CD4-positive, alpha-beta memory T cell (primary cell): ENCODE measurements at regions not wholly inside any gene's neighbourhood (a gene's known extent, or its start where the extent isn't known, plus 50 kb on each side); places are given as distances from the start of the nearest gene placed in this dataset.

Experiments used
- CTCF ChIA-PET: fragments of 350-600 bp; sonication (Branson Sonifier 250); formaldehyde crosslinking; loops from one replicate; lab custom pipeline; 2021; ENCODE audit warnings: inconsistent platforms; ENCODE audit not compliant: partially characterized antibody; lab: Charles Lee
- POLR2A ChIA-PET: fragments of 350-600 bp; sonication (Branson Sonifier 250); formaldehyde crosslinking; loops from one replicate; lab custom pipeline; 2021; ENCODE audit not compliant: partially characterized antibody; lab: Charles Lee
- DNase-seq, 5 donors: peaks; one replicate each; pipeline versions ENCODE4 v3.0.0 to v3.0.0-alpha.2; 2020 to 2022; ENCODE audit warnings: mixed read lengths in 1 of 5
- H3K27ac ChIP-seq: one replicate; pipeline ENCODE4 v1.7.0; 2013; ENCODE audit warnings: low read depth, low read length
- H3K27me3 ChIP-seq: 2 replicates; pipeline ENCODE4 v1.7.0; 2013; ENCODE audit warnings: mild to moderate bottlenecking, low read length, moderate library complexity; ENCODE audit not compliant: insufficient read depth
- H3K36me3 ChIP-seq: 2 replicates; pipeline ENCODE4 v1.7.0; 2013; ENCODE audit warnings: mild to moderate bottlenecking, low read length, moderate library complexity; ENCODE audit not compliant: insufficient read depth
- H3K4me1 ChIP-seq: 2 replicates; pipeline ENCODE4 v1.7.0; 2013; ENCODE audit warnings: mild to moderate bottlenecking, low read length, moderate library complexity; ENCODE audit not compliant: insufficient read depth
- H3K4me3 ChIP-seq, 2 donors: one replicate each; pipeline ENCODE4 v1.7.0; 2013; ENCODE audit warnings: low read length in 2 of 2, mild to moderate bottlenecking in 1 of 2
- H3K9me3 ChIP-seq, 2 donors: one replicate each; pipeline ENCODE4 v1.7.0; 2013; ENCODE audit warnings: low read length in 2 of 2, control low read depth in 1 of 2; ENCODE audit not compliant: control insufficient read depth in 1 of 2
- H3K27ac Mint-ChIP-seq, 7 donors: one replicate each; pipeline ENCODE4 v1.8.0; 2020 to 2021; ENCODE audit warnings: mixed read lengths in 7 of 7, mild to moderate bottlenecking in 6 of 7, inconsistent platforms in 3 of 7, moderate library complexity in 3 of 7
- H3K27me3 Mint-ChIP-seq, 2 donors: one replicate each; pipeline ENCODE4 v1.8.0; 2020 to 2021; ENCODE audit warnings: mixed read lengths in 2 of 2
- H3K36me3 Mint-ChIP-seq, 2 donors: one replicate each; pipeline ENCODE4 v1.8.0; 2020 to 2021; ENCODE audit warnings: mixed read lengths in 2 of 2, inconsistent platforms in 1 of 2, mild to moderate bottlenecking in 1 of 2
- H3K4me1 Mint-ChIP-seq, 4 donors: one replicate each; pipeline ENCODE4 v1.8.0; 2020 to 2021; ENCODE audit warnings: mixed read lengths in 4 of 4, mild to moderate bottlenecking in 1 of 4
- H3K4me3 Mint-ChIP-seq, 8 donors: one replicate each; pipeline ENCODE4 v1.8.0; 2020 to 2021; ENCODE audit warnings: mixed read lengths in 8 of 8, mild to moderate bottlenecking in 7 of 8, moderate library complexity in 6 of 8, inconsistent platforms in 3 of 8
- H3K9me3 Mint-ChIP-seq, 8 donors: one replicate each; pipeline ENCODE4 v1.8.0; 2020 to 2021; ENCODE audit warnings: mixed read lengths in 8 of 8, mild to moderate bottlenecking in 5 of 8, inconsistent platforms in 3 of 8, moderate library complexity in 1 of 8
- intact Hi-C: fragments of 100-400 bp; cut with micrococcal nuclease; formaldehyde crosslinking; loops from one replicate; pipeline ENCODE4 v1.15.1; 2023

DNA sequence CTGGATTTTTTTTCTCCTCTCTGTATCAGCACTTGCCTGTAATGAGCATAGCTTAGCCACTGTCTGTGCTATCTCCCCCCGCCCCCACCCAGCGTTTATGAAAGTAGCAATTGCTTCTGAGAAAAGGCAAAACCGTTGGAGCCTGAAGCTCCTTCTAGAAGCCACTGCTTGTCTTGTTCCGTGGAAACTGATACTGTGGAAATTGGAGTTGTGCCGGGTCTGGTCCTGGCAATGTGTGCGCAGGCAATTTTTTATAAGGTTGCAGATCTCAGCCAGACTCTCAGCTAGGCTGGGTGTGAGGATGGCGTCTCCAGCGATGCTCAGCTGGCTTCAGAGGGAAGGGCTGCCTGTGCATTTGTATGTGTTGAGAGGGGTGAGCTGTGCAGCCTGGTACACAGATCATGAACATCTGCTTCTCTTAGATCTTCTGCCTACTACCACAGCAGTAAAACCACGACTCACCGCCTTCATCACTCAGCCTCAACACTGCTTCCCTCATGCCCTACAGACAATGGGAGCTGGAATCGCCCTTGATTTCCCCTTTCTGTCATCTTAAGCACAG lies 72.4 kb upstream of the GTSF1L start:
- Histone ChIP-seq H3K27me3 (no peaks in the 10 kb centered on the region), H3K4me3 (no peak overlapping the region), H3K36me3 (no peaks in the 10 kb centered on the region), H3K9me3 (no peaks in the 10 kb centered on the region), H3K4me1 (peaks cover 8% of the 10 kb centered on the region), H3K27ac (no peak overlapping the region)
- H3K36me3 Mint-ChIP-seq, result no peaks in the 10 kb centered on the region
- DNase-seq, result no peak
- ChIA-PET POLR2A (no interaction called here), CTCF (no interaction called here)
- H3K9me3 Mint-ChIP-seq, result peaks cover 0 to 12% (median 5%) of the 10 kb centered on the region in 8 donors
- peak overlapping the region in 2 of 8 donors; percentile 6 to 33 for H3K4me3 Mint-ChIP-seq
- H3K4me1 Mint-ChIP-seq, result peaks cover 3 to 15% (median 8%) of the 10 kb centered on the region in 4 donors
- H3K27me3 Mint-ChIP-seq, result peaks cover 0 to 7% of the 10 kb centered on the region in 2 donors
- peak overlapping the region in 1 of 7 donors; percentile 37 for H3K27ac Mint-ChIP-seq
- intact Hi-C loops, result no loop called here

DNA sequence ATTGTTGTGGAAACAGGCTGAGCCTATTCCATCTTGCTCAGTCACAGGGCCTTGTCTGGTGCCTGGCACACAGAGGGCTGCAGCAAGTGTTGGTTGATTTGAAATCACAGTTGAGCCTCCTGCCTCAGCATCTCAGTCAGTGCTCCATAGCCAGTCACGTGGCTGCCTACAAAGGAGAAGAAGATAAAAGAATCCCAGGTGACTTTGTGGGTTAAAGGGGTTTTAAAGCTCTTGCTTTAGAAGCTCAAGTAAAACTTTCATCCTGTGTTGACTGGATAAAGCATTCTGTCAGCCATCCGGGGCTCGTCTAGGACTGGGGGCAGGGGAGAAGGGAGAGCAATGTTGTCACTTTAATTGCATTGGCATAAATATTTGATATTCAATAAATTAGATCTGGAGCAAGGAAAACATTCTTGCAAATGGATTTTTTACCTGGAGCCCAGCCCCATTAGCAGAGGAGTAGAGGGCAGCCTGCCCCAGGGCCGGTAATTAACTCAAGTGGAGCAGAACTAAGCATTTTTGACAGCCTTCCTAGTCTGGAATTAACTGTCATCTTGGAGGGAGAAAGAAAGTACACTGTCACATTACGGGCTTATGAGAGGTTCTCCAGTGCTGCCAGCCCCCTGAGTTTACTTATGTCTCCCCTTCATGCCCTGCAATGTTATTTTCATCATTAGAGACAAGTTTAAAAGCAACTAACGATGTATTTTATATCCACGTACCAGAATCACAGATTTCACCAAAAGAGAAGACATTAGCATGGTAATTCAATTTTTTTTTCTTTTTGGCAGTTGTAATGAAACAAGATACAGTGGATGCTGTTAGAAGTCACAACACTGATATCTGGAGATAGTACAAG lies 71.7 kb upstream of the GTSF1L start:
- no peak overlapping the region for H3K4me3 Mint-ChIP-seq
- intact Hi-C loops, result no loop called here
- no peak for DNase-seq
- H3K4me1 ChIP-seq, result peaks cover 8% of the 10 kb centered on the region
- H3K4me1 Mint-ChIP-seq, result peaks cover 3 to 15% (median 8%) of the 10 kb centered on the region in 4 donors
- ChIA-PET POLR2A (no interaction called here), CTCF (no interaction called here)
- H3K9me3 ChIP-seq, result no peaks in the 10 kb centered on the region
- H3K27me3 Mint-ChIP-seq, result peaks cover 0 to 7% of the 10 kb centered on the region in 2 donors
- no peaks in the 10 kb centered on the region for H3K36me3 Mint-ChIP-seq
- H3K36me3 ChIP-seq, result no peaks in the 10 kb centered on the region
- H3K4me3 ChIP-seq, result no peak overlapping the region
- H3K27me3 ChIP-seq, result no peaks in the 10 kb centered on the region
- peak overlapping the region in 1 of 7 donors; percentile 3 for H3K27ac Mint-ChIP-seq
- H3K27ac ChIP-seq, result no peak overlapping the region
- peaks cover 0 to 7% (median 2%) of the 10 kb centered on the region in 8 donors for H3K9me3 Mint-ChIP-seq

DNA sequence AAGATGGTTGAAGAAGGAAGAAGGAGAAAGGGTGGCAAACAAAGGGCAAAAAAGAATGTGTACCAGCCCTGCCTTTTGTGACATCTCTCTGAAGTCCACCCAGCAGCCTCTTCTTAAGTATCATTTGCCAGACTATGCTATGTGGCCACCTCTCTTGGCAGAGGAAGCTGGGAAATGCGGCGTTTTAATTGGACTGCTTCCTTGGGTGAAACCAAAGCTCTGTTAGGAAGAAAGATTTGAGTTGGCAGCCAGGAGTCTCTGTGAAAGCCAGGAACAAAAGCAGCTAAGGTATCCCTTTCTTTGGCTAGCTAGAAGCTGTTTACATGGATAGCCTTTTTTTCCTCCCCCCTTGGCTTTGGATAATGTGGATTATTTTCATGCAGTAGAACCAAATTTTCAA lies 67.5 kb upstream of the GTSF1L start:
- H3K27ac ChIP-seq, result no peak overlapping the region
- no peaks in the 10 kb centered on the region for H3K36me3 Mint-ChIP-seq
- no peak overlapping the region for H3K4me3 ChIP-seq
- peaks cover 1 to 6% (median 2%) of the 10 kb centered on the region in 4 donors for H3K4me1 Mint-ChIP-seq
- no peaks in the 10 kb centered on the region for H3K27me3 ChIP-seq
- H3K4me3 Mint-ChIP-seq, result no peak overlapping the region
- no peaks in the 10 kb centered on the region for H3K36me3 ChIP-seq
- H3K9me3 ChIP-seq, result no peaks in the 10 kb centered on the region
- CTCF ChIA-PET, result no interaction called here
- H3K27me3 Mint-ChIP-seq, result peaks cover 0 to 5% of the 10 kb centered on the region in 2 donors
- intact Hi-C loops, result no loop called here
- H3K4me1 ChIP-seq, result no peaks in the 10 kb centered on the region
- no peak for DNase-seq
- POLR2A ChIA-PET, result no interaction called here
- no peak overlapping the region for H3K27ac Mint-ChIP-seq
- peaks cover 0 to 8% (median 5%) of the 10 kb centered on the region in 8 donors for H3K9me3 Mint-ChIP-seq

DNA sequence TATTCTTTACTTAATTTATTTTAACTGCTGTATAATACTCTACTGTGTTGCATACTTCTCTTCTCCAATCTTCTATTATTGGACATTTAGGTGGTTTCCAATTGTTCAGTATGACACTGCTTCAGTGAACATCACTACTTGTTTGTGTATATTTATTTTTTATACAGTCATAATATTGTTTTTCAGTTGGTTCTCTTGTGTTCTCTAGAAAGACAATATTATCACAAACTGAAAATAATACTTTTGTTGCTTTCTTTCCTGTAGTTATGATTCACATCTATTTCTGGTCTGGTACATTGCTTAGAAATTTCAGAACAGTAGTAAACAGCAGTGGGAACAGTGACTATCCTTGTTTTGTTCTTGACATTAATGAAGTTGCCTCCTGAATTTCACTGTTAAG lies 62.8 kb upstream of the GTSF1L start:
- DNase-seq, result no peak
- Histone ChIP-seq H3K4me3 (no peak overlapping the region), H3K9me3 (no peaks in the 10 kb centered on the region), H3K27me3 (no peaks in the 10 kb centered on the region), H3K36me3 (no peaks in the 10 kb centered on the region), H3K4me1 (peaks cover 7% of the 10 kb centered on the region), H3K27ac (no peak overlapping the region)
- ChIA-PET POLR2A (no interaction called here), CTCF (no interaction called here)
- no peaks in the 10 kb centered on the region for H3K36me3 Mint-ChIP-seq
- intact Hi-C loops, result no loop called here
- H3K27ac Mint-ChIP-seq, result no peak overlapping the region
- no peak overlapping the region for H3K4me3 Mint-ChIP-seq
- peaks cover 0 to 3% of the 10 kb centered on the region in 2 donors for H3K27me3 Mint-ChIP-seq
- peaks cover 0 to 8% (median 5%) of the 10 kb centered on the region in 8 donors for H3K9me3 Mint-ChIP-seq
- H3K4me1 Mint-ChIP-seq, result peaks cover 5 to 21% (median 8%) of the 10 kb centered on the region in 4 donors

DNA sequence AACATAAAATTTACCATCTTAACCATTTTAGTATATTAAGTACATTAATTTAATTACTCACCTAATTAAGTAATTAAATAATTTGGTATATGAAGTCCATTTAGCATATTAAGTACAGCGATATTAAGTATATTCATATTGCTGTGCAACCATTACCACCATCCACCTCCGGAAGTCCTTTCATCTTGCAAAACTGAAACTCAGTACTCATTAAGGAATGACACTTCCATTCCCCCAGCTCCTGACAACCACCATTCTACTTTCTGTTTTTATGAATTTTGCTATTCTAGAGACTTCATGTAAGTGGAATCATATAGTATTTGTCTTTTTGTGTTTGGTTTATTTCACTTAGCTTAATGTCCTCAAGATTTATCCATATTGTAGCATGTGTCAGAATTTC lies 61.1 kb upstream of the GTSF1L start:
- Mint-ChIP-seq H3K27ac (no peak overlapping the region), H3K4me1 (peaks cover 5 to 21% (median 9%) of the 10 kb centered on the region in 4 donors), H3K27me3 (peaks cover 0 to 3% of the 10 kb centered on the region in 2 donors), H3K9me3 (peaks cover 0 to 8% (median 6%) of the 10 kb centered on the region in 8 donors), H3K36me3 (no peaks in the 10 kb centered on the region), H3K4me3 (peak overlapping the region in 4 of 8 donors; percentile 1 to 52 (median 34))
- Histone ChIP-seq H3K27ac (no peak overlapping the region), H3K9me3 (no peaks in the 10 kb centered on the region), H3K27me3 (no peaks in the 10 kb centered on the region), H3K4me3 (no peak overlapping the region), H3K4me1 (peaks cover 7% of the 10 kb centered on the region), H3K36me3 (no peaks in the 10 kb centered on the region)
- POLR2A ChIA-PET, result no interaction called here
- DNase-seq, result peak in 3 of 5 donors; percentile 6 to 24 (median 18)
- intact Hi-C loops, result no loop called here
- CTCF ChIA-PET, result interaction anchor here (0.7 kb wide), 1 partner anchor 54 kb away, joined by 3 read pairs; no protein-coding TSS in a partner anchor

DNA sequence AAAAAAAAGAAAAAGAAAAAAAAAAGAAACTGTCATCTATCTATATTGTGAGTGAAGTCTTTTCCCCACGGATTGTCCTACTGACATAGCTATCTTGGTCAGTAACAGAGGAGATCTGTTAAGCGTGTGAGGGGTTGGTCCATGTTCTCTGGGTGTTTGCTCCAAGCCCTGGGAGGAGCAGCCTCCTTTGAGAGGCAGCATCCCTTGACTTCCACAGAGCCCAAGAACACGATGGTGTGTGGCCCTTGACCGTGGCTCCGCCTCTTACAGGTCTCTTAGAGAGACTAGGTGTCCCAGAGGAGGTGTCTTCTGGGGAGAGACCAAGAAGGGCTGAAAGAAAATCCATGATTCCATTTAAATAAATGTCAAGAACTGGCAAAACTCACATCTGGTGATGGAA lies 60.1 kb upstream of the GTSF1L start:
- CTCF ChIA-PET, result interaction anchor here (1.3 kb wide), 1 partner anchor 37 kb away, joined by 3 read pairs; no protein-coding TSS in a partner anchor

DNA sequence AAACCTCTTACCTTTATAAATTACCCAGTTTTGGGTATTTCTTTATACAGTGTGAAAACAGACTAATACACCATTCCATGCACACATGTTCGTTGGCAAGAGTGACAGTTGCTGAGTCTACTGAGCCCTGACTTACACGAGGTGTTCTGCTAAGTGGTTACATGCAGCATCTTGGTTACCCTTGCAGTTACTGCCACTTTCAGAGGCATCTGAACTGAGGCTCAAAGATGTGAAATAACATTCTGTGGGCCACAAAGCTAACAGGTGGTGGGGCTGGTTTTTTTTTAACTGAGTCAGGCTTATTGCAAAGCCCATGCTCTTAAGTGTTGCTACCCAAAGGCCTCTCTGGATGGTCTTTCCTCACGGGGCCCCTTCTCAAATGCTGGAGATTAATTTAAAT lies 54.4 kb upstream of the GTSF1L start:
- Mint-ChIP-seq H3K9me3 (peaks cover 0 to 37% (median 22%) of the 10 kb centered on the region in 8 donors), H3K4me3 (no peak overlapping the region), H3K4me1 (peaks cover 6 to 9% (median 6%) of the 10 kb centered on the region in 4 donors), H3K27ac (no peak overlapping the region), H3K27me3 (no peaks in the 10 kb centered on the region), H3K36me3 (peaks cover 0 to 4% of the 10 kb centered on the region in 2 donors)
- no peaks in the 10 kb centered on the region for H3K36me3 ChIP-seq
- ChIA-PET POLR2A (no interaction called here), CTCF (interaction anchor here (1.6 kb wide), 1 partner anchor 24 kb away, joined by 4 read pairs; no protein-coding TSS in a partner anchor)
- intact Hi-C loops, result no loop called here
- H3K4me1 ChIP-seq, result no peaks in the 10 kb centered on the region
- no peak overlapping the region for H3K27ac ChIP-seq
- no peak overlapping the region for H3K4me3 ChIP-seq
- no peaks in the 10 kb centered on the region for H3K9me3 ChIP-seq
- no peaks in the 10 kb centered on the region for H3K27me3 ChIP-seq
- no peak for DNase-seq

More for the DNA sequence above, 60.1 kb upstream of the GTSF1L start:
- no peaks in the 10 kb centered on the region for H3K27me3 ChIP-seq
- intact Hi-C loops, result no loop called here
- no peak overlapping the region for H3K4me3 ChIP-seq
- Mint-ChIP-seq H3K4me3 (peak overlapping the region in 1 of 8 donors; percentile 63), H3K36me3 (no peaks in the 10 kb centered on the region), H3K27me3 (peaks cover 0 to 1% of the 10 kb centered on the region in 2 donors), H3K9me3 (peaks cover 0 to 4% (median 2%) of the 10 kb centered on the region in 8 donors), H3K4me1 (peaks cover 9 to 28% (median 14%) of the 10 kb centered on the region in 4 donors), H3K27ac (peak overlapping the region in 1 of 7 donors; percentile 53)
- H3K36me3 ChIP-seq, result no peaks in the 10 kb centered on the region
- POLR2A ChIA-PET, result no interaction called here
- no peak for DNase-seq
- no peak overlapping the region for H3K27ac ChIP-seq
- peaks cover 7% of the 10 kb centered on the region for H3K4me1 ChIP-seq
- no peaks in the 10 kb centered on the region for H3K9me3 ChIP-seq
